ENCODE measurements at regions not wholly inside any gene's neighbourhood (a gene's known extent, or its start where the extent isn't known, plus 50 kb on each side); places are given as distances from the start of the nearest gene placed in this dataset.

DNA sequence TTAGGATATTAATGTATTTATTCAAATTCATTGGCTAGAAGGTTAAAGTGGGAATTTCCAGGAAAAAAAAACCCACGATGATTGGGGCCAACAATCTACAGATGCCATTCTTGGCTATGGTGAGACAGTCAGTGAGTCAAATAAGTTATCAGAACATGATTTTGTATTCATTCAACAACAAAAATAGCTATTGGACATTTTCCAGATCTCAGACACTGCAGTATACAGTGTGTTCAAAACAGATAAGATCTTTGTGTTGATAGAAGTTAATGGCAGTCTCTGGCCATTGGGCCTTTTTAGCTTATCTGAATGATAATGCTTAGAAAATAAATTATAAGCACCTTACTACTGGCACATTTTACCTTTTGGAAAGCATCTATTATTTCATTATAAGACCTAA is 547.7 kb downstream of the MAT2B start:
- TF ChIP-seq, protein P1, sequence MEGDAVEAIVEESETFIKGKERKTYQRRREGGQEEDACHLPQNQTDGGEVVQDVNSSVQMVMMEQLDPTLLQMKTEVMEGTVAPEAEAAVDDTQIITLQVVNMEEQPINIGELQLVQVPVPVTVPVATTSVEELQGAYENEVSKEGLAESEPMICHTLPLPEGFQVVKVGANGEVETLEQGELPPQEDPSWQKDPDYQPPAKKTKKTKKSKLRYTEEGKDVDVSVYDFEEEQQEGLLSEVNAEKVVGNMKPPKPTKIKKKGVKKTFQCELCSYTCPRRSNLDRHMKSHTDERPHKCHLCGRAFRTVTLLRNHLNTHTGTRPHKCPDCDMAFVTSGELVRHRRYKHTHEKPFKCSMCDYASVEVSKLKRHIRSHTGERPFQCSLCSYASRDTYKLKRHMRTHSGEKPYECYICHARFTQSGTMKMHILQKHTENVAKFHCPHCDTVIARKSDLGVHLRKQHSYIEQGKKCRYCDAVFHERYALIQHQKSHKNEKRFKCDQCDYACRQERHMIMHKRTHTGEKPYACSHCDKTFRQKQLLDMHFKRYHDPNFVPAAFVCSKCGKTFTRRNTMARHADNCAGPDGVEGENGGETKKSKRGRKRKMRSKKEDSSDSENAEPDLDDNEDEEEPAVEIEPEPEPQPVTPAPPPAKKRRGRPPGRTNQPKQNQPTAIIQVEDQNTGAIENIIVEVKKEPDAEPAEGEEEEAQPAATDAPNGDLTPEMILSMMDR (IDR thresholded peaks at IDR 0.05) = no peak
- no peaks in the 10 kb centered on the region for H3K4me1 ChIP-seq
- H3K27me3 ChIP-seq = no peaks in the 10 kb centered on the region
- intact Hi-C loops (cut with DNase I; ENCODE audit: low total_unique reads) = no loop called here
- no peaks in the 10 kb centered on the region for H3K36me3 ChIP-seq
- no peaks in the 10 kb centered on the region for H3K9me3 ChIP-seq
- no peak overlapping the region for H3K4me3 ChIP-seq
- no peak overlapping the region for H3K27ac ChIP-seq
- no peak for DNase-seq

DNA sequence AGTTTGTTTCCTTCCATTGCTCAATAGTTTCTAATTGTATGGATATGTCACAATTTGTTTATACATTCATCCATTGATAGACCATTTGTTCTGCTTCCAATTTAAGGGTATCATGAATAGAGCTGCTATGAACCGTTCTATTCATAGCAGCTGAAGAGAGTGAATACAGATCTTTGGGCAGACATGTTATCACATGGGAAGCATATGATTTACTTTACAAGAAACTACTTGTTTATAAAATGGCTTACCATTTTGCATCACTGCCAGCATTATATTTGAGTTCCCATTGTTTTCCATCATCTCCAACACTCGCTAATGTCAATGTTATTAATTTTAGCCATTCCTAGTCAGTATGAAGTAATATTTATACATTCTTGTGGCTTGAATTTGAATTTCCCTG is 549.0 kb downstream of the MAT2B start:
- intact Hi-C loops (cut with DNase I; ENCODE audit: low total_unique reads) = no loop called here
- DNase-seq = no peak

DNA sequence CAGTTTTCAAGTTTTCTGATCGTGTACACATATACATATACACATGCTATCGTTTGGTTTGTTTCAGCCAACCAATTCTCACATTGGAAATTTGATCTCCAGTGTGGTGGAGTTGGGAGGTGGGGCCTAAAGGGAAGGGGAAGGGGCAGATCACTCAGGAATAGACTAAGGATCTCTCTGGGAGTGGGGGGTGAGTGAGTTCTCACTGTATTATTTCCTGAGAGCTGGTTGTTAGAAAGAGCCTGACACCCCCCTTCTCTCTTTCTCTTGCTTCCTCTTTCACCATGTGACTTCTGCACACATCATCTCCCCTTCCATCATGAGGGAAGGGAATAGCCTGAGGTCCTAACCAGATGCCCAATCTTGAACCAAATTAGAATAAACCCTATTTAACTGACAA is 551.7 kb downstream of the MAT2B start:
- no peaks in the 10 kb centered on the region for H3K4me1 ChIP-seq
- no peak overlapping the region for H3K27ac ChIP-seq
- TF ChIP-seq, protein P1 (IDR thresholded peaks at IDR 0.05) = no peak
- H3K4me3 ChIP-seq = no peak overlapping the region
- H3K36me3 ChIP-seq = no peaks in the 10 kb centered on the region
- H3K27me3 ChIP-seq = no peaks in the 10 kb centered on the region
- DNase-seq = no peak
- H3K9me3 ChIP-seq = no peaks in the 10 kb centered on the region
- intact Hi-C loops (cut with DNase I; ENCODE audit: low total_unique reads) = no loop called here

More for the DNA sequence above, 549.0 kb downstream of the MAT2B start:
- Histone ChIP-seq H3K27ac (no peak overlapping the region), H3K36me3 (no peaks in the 10 kb centered on the region), H3K4me1 (no peaks in the 10 kb centered on the region), H3K4me3 (no peak overlapping the region), H3K27me3 (no peaks in the 10 kb centered on the region), H3K9me3 (no peaks in the 10 kb centered on the region)
- TF ChIP-seq, protein P1 (IDR thresholded peaks at IDR 0.05) = no peak

DNA sequence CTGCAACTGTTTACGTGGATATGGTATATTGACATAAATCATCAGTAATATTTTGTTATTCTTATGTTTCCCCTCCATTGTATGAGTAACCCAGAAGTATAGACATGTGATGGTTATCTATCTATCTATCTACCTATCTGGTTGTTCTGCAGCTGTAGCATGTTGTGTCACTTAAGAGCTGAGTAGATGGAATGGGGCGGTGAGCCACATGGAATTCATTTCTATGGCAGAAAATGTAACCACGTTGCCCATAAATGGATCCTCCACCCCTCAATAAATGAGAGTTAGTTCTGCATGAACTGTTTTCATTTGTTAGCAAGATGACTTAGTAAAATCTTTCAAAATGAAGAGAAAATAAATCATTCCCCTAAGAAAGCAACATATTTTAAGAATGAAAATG is 553.2 kb downstream of the MAT2B start:
- no peaks in the 10 kb centered on the region for H3K27me3 ChIP-seq
- TF ChIP-seq, protein P1 (IDR thresholded peaks at IDR 0.05) = no peak
- DNase-seq = no peak
- H3K9me3 ChIP-seq = no peaks in the 10 kb centered on the region
- H3K4me1 ChIP-seq = no peaks in the 10 kb centered on the region
- H3K4me3 ChIP-seq = no peak overlapping the region
- intact Hi-C loops (cut with DNase I; ENCODE audit: low total_unique reads) = no loop called here
- no peak overlapping the region for H3K27ac ChIP-seq
- no peaks in the 10 kb centered on the region for H3K36me3 ChIP-seq

DNA sequence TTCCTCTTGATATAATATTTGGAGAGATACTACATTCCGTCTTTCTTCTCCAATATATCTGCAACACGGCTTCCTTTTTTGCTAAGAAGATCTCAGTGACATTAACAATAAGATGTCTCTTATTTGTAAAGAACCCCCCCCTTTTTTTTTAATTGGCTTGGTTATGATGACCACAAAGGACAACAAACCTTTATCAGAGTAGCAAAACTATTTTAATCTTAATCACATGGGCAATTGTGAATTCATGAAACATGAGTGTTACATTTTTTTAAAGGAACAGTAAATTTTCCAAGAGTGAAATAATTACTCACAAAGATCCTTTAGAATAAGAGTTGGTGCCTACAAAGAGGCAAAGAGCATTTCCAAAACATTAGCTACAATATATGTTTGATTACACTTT is 554.1 kb downstream of the MAT2B start:
- intact Hi-C loops (cut with DNase I; ENCODE audit: low total_unique reads) = no loop called here
- DNase-seq = no peak
- Histone ChIP-seq H3K4me3 (no peak overlapping the region), H3K9me3 (no peaks in the 10 kb centered on the region), H3K4me1 (no peaks in the 10 kb centered on the region), H3K27me3 (no peaks in the 10 kb centered on the region), H3K27ac (no peak overlapping the region), H3K36me3 (no peaks in the 10 kb centered on the region)
- TF ChIP-seq, protein P1 (IDR thresholded peaks at IDR 0.05) = no peak

DNA sequence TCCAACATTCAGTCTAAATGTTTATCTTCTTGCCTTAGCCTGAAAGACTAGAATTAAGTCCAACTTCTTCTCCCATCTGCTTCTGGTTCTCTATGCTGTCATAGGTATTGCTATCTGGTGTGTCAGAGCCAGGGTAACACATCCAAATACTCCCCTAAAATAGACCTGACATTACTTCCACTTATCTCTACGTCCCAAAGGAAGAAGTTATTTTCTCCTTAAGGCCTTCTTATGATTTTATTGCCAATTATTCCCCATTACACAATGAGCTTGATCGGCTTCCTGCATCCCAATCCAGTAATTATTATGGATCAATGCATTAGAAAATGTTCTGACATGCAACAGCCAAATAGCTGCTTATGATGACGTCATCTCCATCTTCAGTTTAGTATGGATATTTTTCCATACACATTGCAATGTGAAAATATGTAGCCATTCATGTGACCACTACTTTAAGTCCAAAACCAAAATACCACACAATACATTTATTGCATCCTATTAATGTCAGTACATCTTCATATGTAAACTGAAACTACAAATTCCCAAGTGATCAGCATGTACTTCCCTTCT is 555.5 kb downstream of the MAT2B start:
- TF ChIP-seq, protein P1 (IDR thresholded peaks at IDR 0.05) = no peak
- Histone ChIP-seq H3K36me3 (no peaks in the 10 kb centered on the region), H3K27ac (no peak overlapping the region), H3K4me3 (no peak overlapping the region), H3K27me3 (no peaks in the 10 kb centered on the region), H3K4me1 (no peaks in the 10 kb centered on the region), H3K9me3 (no peaks in the 10 kb centered on the region)
- DNase-seq = no peak
- intact Hi-C loops (cut with DNase I; ENCODE audit: low total_unique reads) = no loop called here

Data from tibial artery (tissue), 4 donors.